ACHN (cell line): ENCODE measurements at regions not wholly inside any gene's neighbourhood (a gene's known extent, or its start where the extent isn't known, plus 50 kb on each side); places are given as distances from the start of the nearest gene placed in this dataset.
"Not testable (repeated sequence)": the region's sequence is repeated elsewhere in the genome, so short reads cannot be mapped to it uniquely, and the experiment has no call there.

Experiments
- DNase-seq: peaks from one replicate; pipeline ENCODE4 v3.0.0-alpha.2; 2015
- in situ Hi-C: cut with HindIII; loops from 2 replicates; pipeline ENCODE4 v1.10.0; 2017; ENCODE audit warnings: low sequenced_read_pairs, low pct_ligation_motif_present, low pct_unique_long_range_greater_than_20kb

- in situ Hi-C loops: no loop called here
- DNase-seq: no peak
Observed at GRCh38 chr1:232352366-232352765, 277.6 kb downstream of the SIPA1L2 start.

- in situ Hi-C loops: no loop called here
Observed at GRCh38 chr1:232351335-232351734, 278.6 kb downstream of the SIPA1L2 start.

GRCh38 chr1:232346844-232347243, 283.1 kb downstream of the SIPA1L2 start:
- in situ Hi-C loops: no loop called here
- no peak for DNase-seq

More at GRCh38 chr1:232351335-232351734, 278.6 kb downstream of the SIPA1L2 start:
- no peak for DNase-seq

- in situ Hi-C loops: no loop called here
Observed at GRCh38 chr1:232344791-232345399, 285.0 kb downstream of the SIPA1L2 start.

GRCh38 chr1:232344186-232344585, 285.7 kb downstream of the SIPA1L2 start:
- in situ Hi-C loops, DNase-seq: not testable (repeated sequence)

More at GRCh38 chr1:232344791-232345399, 285.0 kb downstream of the SIPA1L2 start:
- DNase-seq: no peak

GRCh38 chr1:232340446-232340845, 289.5 kb downstream of the SIPA1L2 start:
- in situ Hi-C loops: no loop called here

GRCh38 chr1:232339073-232339472, 290.9 kb downstream of the SIPA1L2 start:
- DNase-seq: no peak
- in situ Hi-C loops: no loop called here

More at GRCh38 chr1:232340446-232340845, 289.5 kb downstream of the SIPA1L2 start:
- DNase-seq: no peak

GRCh38 chr1:232335741-232336293, 294.1 kb downstream of the SIPA1L2 start:
- DNase-seq: no peak
- in situ Hi-C loops: no loop called here

GRCh38 chr1:232335261-232335660, 294.7 kb downstream of the SIPA1L2 start:
- in situ Hi-C loops: no loop called here
- DNase-seq: no peak

- DNase-seq: no peak
- in situ Hi-C loops: no loop called here
Observed at GRCh38 chr1:232334811-232335210, 295.1 kb downstream of the SIPA1L2 start.

GRCh38 chr1:232334246-232334645, 295.7 kb downstream of the SIPA1L2 start:
- in situ Hi-C loops: no loop called here
- DNase-seq: no peak

- in situ Hi-C loops: no loop called here
- no peak for DNase-seq
Observed at GRCh38 chr1:232333419-232333767, 296.5 kb downstream of the SIPA1L2 start.

- in situ Hi-C loops, DNase-seq: not testable (repeated sequence)
Observed at GRCh38 chr1:232332710-232333418, 297.1 kb downstream of the SIPA1L2 start.

GRCh38 chr1:232329103-232329813, 300.7 kb downstream of the SIPA1L2 start:
- DNase-seq: no peak
- in situ Hi-C loops: no loop called here

GRCh38 chr1:232328486-232329102, 301.3 kb downstream of the SIPA1L2 start:
- no peak for DNase-seq
- in situ Hi-C loops: no loop called here

GRCh38 chr1:232327899-232328298, 302.0 kb downstream of the SIPA1L2 start:
- DNase-seq: no peak
- in situ Hi-C loops: no loop called here

GRCh38 chr1:232327269-232327668, 302.7 kb downstream of the SIPA1L2 start:
- DNase-seq: no peak
- in situ Hi-C loops: no loop called here

- DNase-seq: no peak
- in situ Hi-C loops: no loop called here
Observed at GRCh38 chr1:232322162-232322734, 307.7 kb downstream of the SIPA1L2 start.
